GM12872 (cell line): ENCODE measurements at regions not wholly inside any gene's neighbourhood (a gene's known extent, or its start where the extent isn't known, plus 50 kb on each side); places are given as distances from the start of the nearest gene placed in this dataset.

Source experiments
- TF ChIP-seq, protein P1 (sequence below): IDR thresholded peaks from 3 replicates; pipeline ENCODE4 v1.5.1; 2011; ENCODE audit warnings: low read depth, mild to moderate bottlenecking, low read length, moderate library complexity; ENCODE audit not compliant: insufficient read depth

DNA sequence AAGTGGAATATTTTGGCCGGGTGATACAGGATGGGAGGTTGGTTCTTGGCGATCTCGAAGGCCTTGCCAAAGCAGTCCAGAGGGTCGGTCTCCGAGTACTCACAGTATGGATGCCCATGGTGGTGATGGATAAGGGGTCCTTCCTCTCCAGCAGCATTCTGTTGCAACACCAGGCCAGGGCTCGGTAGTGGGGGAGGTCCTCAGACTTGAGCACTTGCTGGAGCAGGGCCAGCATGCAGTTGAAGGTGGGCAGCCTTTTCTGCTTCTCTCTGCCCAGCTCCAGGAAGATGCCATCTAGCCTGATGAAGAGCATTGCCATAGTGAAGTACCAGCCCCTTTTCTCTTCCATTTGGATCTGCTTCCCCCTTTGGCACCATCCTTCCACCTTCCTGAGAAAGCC lies 99.4 kb upstream of the MCHR2 start:
- TF ChIP-seq, protein P1, sequence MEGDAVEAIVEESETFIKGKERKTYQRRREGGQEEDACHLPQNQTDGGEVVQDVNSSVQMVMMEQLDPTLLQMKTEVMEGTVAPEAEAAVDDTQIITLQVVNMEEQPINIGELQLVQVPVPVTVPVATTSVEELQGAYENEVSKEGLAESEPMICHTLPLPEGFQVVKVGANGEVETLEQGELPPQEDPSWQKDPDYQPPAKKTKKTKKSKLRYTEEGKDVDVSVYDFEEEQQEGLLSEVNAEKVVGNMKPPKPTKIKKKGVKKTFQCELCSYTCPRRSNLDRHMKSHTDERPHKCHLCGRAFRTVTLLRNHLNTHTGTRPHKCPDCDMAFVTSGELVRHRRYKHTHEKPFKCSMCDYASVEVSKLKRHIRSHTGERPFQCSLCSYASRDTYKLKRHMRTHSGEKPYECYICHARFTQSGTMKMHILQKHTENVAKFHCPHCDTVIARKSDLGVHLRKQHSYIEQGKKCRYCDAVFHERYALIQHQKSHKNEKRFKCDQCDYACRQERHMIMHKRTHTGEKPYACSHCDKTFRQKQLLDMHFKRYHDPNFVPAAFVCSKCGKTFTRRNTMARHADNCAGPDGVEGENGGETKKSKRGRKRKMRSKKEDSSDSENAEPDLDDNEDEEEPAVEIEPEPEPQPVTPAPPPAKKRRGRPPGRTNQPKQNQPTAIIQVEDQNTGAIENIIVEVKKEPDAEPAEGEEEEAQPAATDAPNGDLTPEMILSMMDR = no peak

DNA sequence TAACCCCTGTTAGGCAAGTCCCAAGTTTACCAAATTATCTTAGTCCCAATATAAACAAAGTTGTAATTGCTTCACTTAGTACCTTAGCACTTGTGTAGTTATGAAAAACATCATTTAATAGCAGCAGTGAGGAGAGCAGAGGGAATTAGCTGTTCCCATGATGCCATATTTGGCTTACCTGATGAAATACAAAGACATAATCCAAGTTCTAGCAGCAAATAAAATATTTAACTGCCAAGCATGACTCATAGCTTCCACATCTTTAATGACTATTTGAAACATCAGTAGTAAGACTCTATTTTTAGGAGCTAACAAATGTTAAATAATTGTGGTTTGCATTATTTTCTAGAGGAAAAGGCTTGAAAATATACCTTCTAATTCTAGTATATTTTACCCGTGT lies 94.0 kb upstream of the MCHR2 start:
- TF ChIP-seq, protein P1 = no peak

GRCh38 chr6:100084991-100085364 lies 91.0 kb upstream of the MCHR2 start:
- TF ChIP-seq, protein P1 = no peak

GRCh38 chr6:100084316-100084990 lies 90.4 kb upstream of the MCHR2 start:
- TF ChIP-seq, protein P1 = no peak

DNA sequence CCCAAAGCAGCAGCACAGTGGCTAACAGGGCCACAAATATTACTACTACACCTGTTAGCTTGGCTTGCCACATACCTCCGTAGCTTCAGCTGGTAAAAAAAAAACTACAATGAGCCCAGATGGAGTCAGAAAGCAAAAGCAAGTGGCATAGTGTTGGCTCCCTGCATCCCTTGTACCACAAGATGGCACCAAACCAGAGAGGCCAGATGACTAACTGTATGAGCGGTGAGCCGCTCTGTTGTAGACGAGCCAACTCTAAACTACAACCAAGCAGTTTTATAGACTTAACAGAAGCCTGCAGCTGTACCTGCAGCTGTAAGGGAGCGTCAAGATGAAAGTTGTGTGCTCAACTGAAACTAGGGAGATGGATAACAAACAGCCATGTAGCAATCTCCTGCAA lies 84.5 kb upstream of the MCHR2 start:
- TF ChIP-seq, protein P1 = peak; percentile 69

GRCh38 chr6:100065348-100065747 lies 71.3 kb upstream of the MCHR2 start:
- TF ChIP-seq, protein P1 = no peak

GRCh38 chr6:100062621-100063020 lies 68.6 kb upstream of the MCHR2 start:
- TF ChIP-seq, protein P1 = no peak
